DMS 273 (cell line): ENCODE measurements at regions not wholly inside any gene's neighbourhood (a gene's known extent, or its start where the extent isn't known, plus 50 kb on each side); places are given as distances from the start of the nearest gene placed in this dataset.
A peak's percentile ranks its signal among the peaks of the same experiment; 100 is the strongest.

Experiments
- DNase-seq: peaks from one replicate; lab custom pipeline; 2025; ENCODE audit not compliant: unreplicated experiment; lab: John Stamatoyannopoulos, UW

DNA sequence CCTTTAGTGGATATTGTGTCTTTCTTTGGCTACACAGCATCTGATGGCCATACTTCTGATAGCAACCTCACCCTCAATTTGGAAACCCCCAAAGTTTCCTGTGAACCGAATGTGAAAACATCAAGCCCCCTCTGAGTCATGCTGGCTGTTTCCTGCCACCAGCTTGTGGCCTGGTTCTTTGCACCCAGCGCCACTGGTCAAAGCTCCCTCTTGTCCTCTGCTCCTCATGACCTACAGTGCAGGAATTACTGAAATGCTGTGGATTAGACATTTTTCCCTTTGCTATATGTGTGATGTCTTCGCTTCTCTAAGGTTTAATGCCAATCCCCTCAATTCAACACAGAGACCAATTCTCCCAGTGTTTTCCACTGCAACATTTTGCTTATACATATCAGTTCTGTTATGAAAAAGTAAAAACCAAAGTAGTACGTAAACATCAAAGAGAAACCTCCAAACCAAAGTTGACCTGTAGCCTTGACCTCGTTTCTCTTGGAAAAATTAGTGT lies 224.0 kb upstream of the TENM3 start:
- no peak for DNase-seq

DNA sequence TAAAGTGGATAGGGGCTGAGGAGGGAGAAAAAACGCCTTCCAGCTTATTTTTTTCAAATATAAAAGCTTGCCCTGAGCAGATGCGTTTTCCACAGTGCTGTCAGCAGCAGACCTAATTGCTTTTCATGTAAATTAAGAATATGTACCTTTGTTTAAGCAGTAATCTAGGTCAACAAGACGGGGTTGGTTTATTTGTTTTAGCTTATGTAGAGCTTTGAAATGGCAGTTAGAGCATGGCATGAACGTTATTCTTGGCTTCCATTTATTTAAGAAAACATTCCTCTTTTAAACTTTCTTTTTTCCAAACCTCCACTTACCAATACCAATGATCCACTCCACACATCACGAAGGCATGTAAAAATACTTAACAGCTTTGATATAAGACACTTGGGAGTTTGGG lies 220.3 kb upstream of the TENM3 start:
- no peak for DNase-seq

DNA sequence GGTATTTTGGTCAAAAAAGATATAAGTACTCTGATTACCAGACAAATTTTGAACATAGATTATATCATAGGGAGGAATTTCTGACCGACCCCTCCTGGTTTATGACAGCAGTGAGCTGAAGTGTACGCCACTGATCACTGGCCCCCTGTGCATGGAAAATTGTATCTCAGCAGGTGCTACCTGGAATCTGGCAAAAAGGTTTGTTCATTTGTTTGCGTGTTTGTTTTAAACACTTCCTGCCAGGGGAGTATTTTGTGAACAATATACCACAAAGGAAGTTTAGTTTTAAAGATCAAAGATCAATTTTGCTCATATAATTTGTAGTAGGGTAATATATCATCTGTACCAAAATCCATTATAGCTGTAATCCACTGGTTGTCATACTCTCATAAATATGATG lies 219.7 kb upstream of the TENM3 start:
- no peak for DNase-seq

DNA sequence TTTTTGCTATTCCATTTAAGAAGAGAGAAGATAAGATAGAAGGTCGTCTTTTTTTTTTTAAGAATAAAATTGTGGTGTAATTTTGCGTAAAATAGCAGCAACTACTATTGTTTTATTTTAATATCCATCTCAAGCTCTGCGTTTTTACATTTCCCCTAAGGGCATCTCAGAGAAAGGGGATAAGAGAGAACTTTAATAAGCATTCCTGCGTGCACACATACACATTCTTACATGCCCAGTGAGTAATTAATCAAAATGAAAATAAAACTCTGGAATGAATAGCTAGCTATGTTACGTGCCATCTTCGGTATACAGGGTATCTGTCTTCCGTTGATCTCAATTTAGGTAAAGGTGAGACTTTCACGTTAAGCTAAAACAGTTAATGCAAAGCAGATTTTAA lies 200.3 kb upstream of the TENM3 start:
- DNase-seq = no peak

DNA sequence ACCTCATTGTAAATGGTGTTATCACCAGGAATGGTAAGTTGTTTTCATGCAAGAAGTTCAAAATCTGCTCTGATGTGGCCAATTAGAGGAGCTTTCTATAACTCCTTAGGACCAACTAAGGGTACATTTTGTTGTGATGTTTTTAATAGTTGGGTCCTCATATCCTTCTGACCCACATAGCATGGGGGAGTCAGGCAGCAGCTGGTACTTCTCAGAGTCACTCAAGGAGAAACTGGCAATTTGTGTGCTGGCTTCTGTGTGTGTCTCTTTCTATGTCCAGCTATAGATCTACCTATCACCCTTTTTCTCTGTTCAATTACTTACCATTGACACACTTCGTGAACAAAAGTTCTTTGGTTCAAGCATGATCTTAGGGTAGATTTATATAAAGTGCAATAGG lies 194.3 kb upstream of the TENM3 start:
- DNase-seq = no peak

DNA sequence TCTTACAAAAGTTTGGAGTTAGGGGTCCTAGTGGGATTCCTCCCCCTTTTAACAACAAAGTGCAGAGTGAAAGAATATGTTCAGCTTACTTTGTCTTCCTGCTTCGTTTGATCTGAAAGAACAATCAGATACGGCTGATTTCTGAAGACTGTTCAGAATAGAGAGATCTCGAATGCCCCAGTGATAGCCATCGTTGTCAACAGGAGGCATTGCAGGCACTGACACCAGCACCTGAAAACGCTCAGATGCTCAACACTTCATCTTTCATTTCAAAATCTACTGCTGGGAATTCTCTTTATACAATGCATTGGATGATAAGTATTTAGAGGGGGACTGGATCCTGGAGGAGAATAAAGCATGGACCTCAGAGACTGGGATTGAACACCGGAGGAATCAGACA lies 186.3 kb upstream of the TENM3 start:
- DNase-seq = no peak

DNA sequence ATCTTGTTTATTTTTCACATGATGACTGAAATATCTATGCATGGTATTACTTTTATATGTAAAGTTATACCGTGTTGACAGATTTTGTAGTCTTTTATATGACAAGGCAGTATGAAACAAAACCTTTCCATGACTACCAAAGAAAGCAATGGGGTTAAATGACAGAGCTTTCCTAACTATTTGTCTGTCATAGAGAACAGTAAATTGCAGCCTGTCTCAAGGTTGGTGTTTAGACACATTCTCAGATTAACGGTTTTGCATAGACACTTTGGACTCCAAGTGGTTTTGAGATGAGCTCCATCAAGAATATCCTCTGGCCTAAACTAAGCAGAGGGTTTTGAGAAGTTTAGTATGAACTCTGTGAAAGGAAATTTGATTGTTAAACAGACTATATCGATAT lies 180.7 kb upstream of the TENM3 start:
- no peak for DNase-seq

DNA sequence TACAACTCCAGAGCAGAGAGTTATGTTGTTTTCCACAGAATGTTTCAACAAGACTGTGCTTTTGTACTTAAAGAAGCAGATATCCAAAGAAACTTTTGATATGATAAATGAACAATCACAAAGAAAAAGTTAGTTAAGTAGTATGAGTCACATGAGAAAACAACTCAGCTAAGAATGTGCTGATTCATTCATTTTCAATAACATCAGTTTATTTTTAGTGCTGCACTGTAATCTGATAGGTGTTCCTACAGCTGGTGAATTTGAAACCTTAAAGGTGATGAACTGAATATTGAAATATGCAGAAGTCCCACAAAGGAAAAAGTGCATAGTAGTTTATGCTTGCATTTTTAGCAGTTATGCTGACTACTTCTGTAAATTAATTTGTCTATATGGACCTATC lies 180.3 kb upstream of the TENM3 start:
- DNase-seq = peak; percentile 26

DNA sequence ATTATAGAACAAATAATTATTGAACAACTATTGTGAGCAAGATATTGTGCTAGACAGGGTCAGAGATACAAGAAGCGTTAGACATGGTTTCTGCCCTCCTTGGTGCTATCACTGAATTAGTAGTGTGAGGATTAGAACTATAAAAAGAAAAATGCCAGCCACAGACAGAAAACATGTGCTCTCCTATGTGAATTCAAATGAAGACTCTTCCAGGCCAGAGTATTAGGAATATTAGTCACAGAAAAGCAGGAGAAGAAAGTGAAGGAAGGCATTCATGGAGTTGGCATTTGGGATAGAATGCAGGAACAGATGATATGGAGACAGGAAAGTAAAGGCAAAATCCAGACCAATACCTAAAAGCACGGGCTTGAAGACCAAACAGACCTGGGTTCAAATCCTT lies 179.6 kb upstream of the TENM3 start:
- DNase-seq = no peak

DNA sequence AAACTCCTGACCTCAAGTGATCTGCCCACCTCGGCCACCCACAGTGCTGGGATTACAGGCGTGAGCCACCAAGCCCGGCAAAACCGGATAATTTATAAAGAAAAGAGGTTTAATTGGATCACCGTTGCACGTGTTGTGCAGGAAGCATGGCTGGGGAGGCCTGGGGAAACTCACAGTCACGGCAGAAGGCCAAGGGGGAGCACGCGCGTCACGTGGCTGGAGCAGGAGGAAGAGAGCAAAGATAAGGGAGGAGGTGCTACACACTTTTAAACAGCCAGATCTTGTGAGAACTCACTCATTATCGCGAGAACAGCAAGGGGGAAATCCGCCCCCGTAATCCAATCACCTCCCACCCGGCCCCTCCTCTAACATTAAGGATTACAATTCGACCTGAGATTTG lies 177.9 kb upstream of the TENM3 start:
- no peak for DNase-seq

DNA sequence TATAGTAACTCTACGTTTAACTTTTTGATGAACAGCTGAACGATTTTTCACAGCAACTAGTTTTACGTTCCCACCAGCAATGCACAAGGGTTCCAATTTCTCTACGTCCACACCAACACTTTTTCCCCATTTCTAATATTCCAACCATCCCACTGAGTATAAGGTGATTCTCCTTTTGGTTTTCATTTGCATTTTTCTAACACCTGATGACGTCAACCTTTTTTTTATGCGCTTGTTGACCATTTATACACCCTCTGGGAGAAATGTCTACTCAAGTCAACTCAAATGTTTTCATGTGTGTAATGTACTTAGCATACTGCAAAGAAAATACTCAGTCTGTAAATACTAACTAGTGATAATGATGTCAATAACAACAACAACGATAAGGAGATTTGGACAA lies 177.2 kb upstream of the TENM3 start:
- DNase-seq = no peak

DNA sequence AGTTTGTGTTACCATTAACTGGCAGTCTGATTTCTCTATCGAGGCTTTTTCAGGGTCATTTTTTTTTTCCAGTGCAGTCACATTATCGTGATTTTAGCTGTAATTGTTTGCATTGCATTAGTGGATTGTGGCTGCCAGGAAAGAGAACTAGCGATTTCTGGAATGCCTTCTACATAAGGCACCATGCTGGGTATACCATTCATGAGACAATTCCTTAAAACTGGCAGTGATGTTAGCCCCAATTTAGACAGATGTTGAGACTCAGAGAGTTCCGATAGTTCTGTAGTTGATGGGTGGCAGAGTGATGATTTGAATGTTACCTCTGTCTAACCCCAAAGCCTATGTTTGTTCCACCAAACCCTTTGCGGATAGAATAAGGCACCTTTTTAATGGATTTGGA lies 175.4 kb upstream of the TENM3 start:
- no peak for DNase-seq

DNA sequence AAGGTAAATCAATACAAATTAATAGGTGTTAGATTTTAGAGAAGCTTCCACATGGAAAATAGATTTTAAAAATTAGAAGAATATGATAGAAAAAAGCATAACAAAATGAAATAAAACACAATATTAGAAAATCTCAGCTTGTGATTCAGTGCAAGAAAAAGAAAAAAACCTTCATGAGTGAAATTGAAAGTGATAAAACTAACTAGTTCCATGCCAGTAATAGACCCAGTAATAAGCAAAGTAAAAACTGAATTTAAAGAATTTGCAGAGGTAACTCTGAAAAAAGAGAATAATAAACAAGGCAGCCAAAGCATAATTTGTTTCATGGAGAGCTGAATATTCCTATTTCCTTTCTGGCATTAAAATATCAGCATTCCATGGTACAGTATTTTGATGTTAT lies 174.3 kb upstream of the TENM3 start:
- no peak for DNase-seq

DNA sequence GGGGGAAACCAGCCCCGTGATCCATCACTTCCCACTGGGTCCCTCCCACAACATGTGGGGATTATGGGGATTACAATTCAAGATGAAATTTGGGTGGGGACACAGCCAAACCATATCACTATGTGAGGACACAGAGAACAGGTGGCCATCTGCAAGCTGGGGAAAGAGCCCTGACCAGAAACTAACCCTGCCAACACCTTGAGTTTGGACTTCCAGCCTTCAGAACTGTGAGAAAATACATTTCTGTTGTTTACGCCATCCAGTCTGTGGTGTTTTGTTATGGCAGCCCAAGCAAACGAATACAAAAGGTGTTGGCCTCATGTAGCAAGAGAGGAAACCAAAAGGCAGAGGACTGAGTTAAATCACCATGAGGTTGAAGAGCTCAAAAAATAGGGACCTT lies 169.9 kb upstream of the TENM3 start:
- no peak for DNase-seq

DNA sequence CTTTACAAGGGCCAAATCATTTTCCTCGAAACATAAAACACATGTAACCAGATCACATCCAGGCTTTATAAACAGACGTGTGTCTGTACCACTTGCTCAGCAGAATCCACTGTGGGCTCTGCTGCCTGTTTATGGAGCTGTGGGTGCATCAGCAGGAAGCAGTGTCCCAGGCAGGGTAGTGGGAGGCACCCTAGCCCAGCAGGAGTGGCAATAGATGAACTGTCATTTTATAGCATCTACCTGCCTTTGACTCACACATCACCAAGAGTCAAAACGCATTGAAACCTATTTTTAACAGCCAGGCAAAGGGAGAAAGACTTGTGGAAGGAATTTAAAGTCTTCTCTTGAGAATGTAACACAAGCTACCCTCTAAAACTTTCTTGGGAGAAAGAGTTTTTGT lies 169.1 kb upstream of the TENM3 start:
- no peak for DNase-seq

DNA sequence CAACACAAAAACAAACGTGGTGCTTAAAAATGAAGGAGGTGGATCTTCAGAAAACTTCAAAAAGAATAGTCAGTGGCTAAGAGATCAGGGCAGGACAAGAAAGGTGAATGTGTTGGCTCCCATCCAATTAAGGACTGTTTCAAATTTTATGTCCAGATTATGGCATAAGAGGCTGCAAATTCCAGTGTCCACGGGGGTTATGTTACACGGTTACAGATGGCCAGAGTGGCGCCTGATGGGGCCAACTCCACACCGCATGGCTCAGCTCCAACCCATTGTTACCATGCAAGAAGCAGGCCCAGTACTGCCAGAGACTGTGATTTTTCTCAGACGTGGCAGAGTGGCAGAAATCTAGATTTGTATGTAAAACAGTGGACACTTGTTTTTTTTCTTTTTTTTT lies 168.4 kb upstream of the TENM3 start:
- peak; percentile 30 for DNase-seq

DNA sequence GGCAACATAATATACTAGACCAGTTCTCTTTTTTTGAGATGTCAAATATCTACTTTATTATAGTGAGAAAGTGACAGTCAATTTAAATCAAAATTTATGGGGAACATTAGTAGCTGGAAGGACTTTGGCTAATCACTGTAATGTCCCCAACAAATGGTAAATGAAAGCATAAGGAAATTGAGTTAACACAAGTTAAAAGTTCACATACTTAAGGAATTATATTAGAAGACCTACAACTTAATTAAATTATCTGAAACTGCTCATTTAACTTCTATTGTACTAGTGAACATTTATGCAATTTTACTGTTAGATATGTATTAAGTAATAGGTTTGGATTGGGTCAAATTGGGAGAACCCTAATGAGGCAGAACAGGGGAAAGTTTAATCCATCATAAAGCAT lies 160.3 kb upstream of the TENM3 start:
- no peak for DNase-seq

DNA sequence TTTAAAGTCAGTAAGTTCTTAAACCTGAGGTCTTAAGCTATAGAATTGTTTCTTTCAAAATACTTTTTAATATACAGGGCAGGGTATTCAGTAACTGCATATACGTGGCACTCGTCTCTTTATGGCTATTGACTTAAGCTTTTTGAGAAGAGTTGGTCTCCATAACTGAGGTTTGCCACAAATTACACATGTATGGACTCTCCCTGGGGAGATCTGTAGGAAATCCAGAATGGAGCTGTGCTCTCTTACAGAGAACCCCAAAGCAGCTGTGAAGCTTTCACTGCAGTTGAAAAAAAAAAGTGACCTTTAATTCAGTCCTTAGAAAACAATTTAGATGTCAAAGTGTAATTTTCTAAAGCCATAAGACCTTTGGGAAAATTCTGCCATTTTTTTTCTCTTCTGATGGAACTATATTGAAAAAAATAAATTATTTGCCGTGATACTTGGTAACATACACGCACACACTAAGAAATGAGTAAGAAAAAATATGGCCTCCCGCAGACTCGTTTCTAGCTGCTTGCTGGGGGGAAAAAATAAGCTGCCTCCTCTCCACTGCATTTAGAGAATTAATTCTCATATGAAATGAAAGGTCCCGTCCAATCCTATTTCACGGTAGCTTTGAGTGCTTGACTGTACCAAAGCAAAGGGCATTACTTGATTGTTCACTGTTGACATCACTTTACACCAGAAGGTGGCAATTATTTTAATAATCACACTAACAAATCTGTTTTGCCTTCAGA lies 159.4 kb upstream of the TENM3 start:
- DNase-seq = no peak

DNA sequence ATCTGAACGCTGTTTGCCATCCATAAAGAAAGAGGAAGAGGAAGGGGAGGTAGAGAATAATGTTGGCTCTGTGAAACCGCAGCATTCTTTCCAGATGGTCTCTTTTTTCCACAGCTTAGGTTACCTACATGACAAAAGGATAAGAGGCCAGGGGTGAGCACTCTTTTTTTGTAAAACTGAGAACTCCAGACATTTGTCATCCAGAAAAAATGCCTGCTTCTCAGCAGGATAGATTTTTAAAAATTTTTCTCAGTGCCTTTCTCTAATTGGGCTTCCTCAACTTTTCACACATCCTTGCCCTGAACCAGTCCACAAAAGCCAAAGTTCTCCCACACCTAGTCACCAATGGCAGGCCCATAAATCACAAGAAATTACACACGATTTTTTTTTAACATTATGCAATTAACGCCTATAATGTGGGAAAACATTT lies 158.1 kb upstream of the TENM3 start:
- DNase-seq = no peak

DNA sequence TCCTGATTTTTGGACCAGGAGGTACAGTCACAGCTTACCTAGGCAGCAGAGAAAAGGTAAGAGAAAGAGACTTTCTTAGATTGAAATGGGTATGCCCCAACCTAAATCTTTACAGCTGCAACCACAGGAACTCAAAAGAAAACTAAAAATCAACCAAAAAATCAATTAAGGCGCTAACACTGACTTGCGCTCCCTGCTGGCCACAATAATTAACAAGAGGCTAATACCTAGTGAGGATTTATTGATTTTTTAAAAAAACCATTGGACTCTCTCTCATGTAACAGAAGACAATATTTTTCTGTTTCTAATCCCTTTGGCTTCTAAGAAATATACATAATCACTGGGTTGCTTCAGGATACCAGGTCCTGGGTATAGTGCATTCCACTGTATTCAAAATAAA lies 153.9 kb upstream of the TENM3 start:
- DNase-seq = no peak

DNA sequence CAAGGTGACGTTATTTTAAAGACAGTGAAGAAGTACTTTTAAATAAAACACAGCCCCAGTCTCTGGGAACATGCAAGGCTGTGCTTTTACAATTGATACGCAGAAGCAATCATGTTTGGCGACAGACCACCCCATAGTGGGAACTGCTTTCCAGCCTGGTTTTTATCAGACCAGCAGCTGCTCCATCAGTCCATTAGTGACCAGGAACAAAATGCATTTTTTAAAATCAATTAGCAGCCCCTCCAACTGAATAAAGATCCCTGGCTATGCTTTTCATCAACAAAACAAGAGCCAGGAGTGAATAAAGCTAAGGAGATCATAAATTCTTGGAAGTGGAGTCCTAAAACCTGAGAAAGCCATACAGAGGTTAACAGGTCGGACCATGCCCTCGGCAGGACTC lies 153.0 kb upstream of the TENM3 start:
- DNase-seq = no peak

DNA sequence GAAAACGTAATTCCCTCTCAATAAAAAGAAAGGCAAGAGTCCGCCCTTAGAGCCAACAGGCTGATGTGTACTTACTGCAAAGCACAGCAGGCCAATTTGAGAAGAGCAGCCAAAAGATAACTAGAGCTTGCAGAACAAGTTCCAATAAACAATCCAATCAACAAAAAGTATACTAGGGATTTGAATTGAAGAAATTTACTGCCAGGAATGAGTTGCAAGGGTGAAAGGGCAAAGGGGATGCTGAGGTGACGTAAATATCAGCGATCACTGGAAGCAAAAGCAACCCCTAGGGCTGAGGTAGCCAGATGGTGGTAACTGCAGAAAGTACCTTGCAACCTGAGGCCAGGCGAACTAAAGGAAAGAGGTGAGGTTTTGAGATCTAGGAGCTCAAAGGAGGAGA lies 152.1 kb upstream of the TENM3 start:
- no peak for DNase-seq

DNA sequence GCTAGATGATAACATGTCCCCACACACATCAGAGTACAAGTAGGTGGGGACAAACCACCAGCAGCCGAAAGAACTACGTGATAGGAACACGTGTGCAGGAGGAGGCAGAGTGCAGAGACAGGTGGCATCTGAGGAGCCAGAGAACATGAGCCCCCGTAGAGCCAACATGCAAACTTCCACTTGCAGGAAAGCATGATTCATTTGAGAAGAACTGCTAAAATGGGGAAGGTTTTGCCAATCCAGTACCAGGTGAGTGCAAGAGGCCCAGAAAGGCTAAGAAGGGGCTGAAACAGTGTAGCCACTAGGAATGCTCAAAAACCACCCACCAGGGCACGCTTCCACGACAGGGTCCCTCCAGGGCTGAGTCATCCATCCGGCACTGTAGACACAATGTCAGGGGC lies 149.8 kb upstream of the TENM3 start:
- no peak for DNase-seq
